ENCODE measurements at regions not wholly inside any gene's neighbourhood (a gene's known extent, or its start where the extent isn't known, plus 50 kb on each side); places are given as distances from the start of the nearest gene placed in this dataset.
"Not testable (repeated sequence)": the region's sequence is repeated elsewhere in the genome, so short reads cannot be mapped to it uniquely, and the experiment has no call there.

DNA sequence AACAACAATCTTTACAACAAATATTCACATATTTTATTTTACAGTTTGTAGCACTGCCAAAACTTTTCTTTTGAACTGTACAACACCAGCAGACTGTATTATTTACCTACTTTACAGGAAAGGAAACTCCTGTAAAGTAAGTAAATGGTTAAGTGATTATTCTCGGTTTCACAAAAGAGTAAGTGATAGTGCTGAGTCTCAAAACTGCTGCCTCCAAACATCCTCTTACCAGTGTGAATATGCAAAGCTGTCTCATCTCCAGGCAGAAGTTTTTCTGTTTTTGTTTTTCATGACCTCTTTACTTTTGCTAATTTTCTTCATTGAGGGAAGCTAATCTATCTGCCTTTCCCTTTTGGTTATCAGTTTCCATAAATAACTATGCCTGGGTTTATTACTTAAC, 286.7 kb downstream of the SRGAP2C start:
- ChIA-PET CTCF (no interaction called here), POLR2A (no interaction called here)
- Histone ChIP-seq H3K4me3 (ENCODE audit: low read depth, low read length) (no peak overlapping the region), H3K36me3 (ENCODE audit: control insufficient read depth, insufficient read depth, low read length) (no peaks in the 10 kb centered on the region), H3K27me3 (ENCODE audit: control insufficient read depth, insufficient read depth, low read length) (no peaks in the 10 kb centered on the region)
- DNase-seq (ENCODE audit: low read depth) = no peak
- TF ChIP-seq, protein P1, sequence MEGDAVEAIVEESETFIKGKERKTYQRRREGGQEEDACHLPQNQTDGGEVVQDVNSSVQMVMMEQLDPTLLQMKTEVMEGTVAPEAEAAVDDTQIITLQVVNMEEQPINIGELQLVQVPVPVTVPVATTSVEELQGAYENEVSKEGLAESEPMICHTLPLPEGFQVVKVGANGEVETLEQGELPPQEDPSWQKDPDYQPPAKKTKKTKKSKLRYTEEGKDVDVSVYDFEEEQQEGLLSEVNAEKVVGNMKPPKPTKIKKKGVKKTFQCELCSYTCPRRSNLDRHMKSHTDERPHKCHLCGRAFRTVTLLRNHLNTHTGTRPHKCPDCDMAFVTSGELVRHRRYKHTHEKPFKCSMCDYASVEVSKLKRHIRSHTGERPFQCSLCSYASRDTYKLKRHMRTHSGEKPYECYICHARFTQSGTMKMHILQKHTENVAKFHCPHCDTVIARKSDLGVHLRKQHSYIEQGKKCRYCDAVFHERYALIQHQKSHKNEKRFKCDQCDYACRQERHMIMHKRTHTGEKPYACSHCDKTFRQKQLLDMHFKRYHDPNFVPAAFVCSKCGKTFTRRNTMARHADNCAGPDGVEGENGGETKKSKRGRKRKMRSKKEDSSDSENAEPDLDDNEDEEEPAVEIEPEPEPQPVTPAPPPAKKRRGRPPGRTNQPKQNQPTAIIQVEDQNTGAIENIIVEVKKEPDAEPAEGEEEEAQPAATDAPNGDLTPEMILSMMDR (IDR thresholded peaks at IDR 0.05; ENCODE audit: insufficient read depth, low read depth, low read length) = no peak

DNA sequence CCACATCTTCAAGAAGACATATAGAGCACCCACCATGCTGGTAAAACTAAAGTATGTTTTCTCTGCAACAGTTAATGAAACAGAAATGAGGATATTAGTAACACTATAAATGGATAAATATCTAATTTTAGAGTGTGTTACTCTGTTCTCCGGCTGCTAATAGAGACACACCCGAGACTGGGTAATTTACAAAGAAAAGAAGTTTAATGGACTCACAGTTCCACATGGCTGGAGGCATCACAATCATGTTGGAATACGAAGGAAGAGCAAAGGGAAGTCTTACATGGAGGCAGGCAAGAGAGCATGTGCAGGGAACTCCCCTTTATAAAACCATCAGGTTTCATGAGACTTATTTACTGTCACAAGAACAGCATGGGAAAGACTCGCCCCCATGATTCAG, 287.2 kb downstream of the SRGAP2C start:
- H3K4me3 ChIP-seq (ENCODE audit: low read depth, low read length) = no peak overlapping the region
- POLR2A ChIA-PET = no interaction called here
- CTCF ChIA-PET = no interaction called here
- TF ChIP-seq, protein P1 (IDR thresholded peaks at IDR 0.05; ENCODE audit: insufficient read depth, low read depth, low read length) = no peak
- DNase-seq (ENCODE audit: low read depth) = no peak
- H3K27me3 ChIP-seq (ENCODE audit: control insufficient read depth, insufficient read depth, low read length) = peaks cover 1% of the 10 kb centered on the region
- H3K36me3 ChIP-seq (ENCODE audit: control insufficient read depth, insufficient read depth, low read length) = no peaks in the 10 kb centered on the region

DNA sequence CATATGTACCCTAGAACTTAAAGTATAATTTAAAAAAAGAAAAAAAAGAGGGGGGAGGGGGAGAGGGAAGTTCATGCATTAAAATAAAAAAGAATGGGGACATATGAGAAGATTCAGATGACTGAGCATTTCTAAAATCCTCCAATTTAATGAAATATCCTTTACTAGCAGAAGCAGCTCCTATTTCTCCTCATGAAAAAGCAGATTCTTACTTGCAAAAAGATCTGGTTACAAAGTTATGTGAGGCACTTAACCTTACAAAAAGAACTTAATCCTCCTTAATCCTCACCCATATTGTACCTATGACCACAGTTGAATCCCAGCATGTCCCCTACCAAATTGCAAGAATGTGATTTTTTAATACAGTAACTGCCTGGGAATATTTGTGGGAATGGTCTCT, 298.5 kb downstream of the SRGAP2C start:
- no peak overlapping the region for H3K4me3 ChIP-seq (ENCODE audit: low read depth, low read length)
- TF ChIP-seq, protein P1 (IDR thresholded peaks at IDR 0.05; ENCODE audit: insufficient read depth, low read depth, low read length) = no peak
- no peaks in the 10 kb centered on the region for H3K36me3 ChIP-seq (ENCODE audit: control insufficient read depth, insufficient read depth, low read length)
- no peaks in the 10 kb centered on the region for H3K27me3 ChIP-seq (ENCODE audit: control insufficient read depth, insufficient read depth, low read length)
- no peak for DNase-seq (ENCODE audit: low read depth)
- ChIA-PET CTCF (interaction anchor here (1.4 kb wide), 1 partner anchor 11 kb away, joined by 5 read pairs; no protein-coding TSS in a partner anchor), POLR2A (no interaction called here)

DNA sequence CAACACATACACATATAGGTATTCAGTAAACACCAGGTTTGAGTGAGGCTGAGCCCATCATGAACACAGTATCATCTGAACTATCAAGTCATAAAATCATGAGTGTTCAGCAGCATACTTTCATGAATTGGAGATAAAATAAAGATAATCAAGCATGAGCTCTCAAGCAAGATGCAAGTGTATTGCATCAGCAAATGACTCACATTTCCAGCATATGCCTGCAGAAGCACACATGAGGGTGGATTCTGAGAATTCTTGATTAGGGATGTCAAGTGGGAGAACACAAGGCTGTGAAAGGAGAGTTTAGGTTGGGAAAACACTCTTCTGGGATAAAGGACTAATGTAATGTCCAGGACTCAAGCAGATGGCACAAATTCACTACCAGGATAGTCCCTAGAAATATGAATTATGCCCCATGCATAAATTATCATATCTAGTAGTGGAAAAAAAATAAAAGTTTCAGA, 299.2 kb downstream of the SRGAP2C start:
- Histone ChIP-seq H3K27me3 (ENCODE audit: control insufficient read depth, insufficient read depth, low read length) (no peaks in the 10 kb centered on the region), H3K36me3 (ENCODE audit: control insufficient read depth, insufficient read depth, low read length) (no peaks in the 10 kb centered on the region), H3K4me3 (ENCODE audit: low read depth, low read length) (no peak overlapping the region)
- POLR2A ChIA-PET = no interaction called here
- CTCF ChIA-PET = interaction anchor here (0.8 to 1.4 kb wide), 2 partner anchors 10 to 37 kb away, joined by 3 to 5 read pairs; no protein-coding TSS in a partner anchor
- TF ChIP-seq, protein P1 (IDR thresholded peaks at IDR 0.05; ENCODE audit: insufficient read depth, low read depth, low read length) = no peak
- peak; percentile 54 for DNase-seq (ENCODE audit: low read depth)

DNA sequence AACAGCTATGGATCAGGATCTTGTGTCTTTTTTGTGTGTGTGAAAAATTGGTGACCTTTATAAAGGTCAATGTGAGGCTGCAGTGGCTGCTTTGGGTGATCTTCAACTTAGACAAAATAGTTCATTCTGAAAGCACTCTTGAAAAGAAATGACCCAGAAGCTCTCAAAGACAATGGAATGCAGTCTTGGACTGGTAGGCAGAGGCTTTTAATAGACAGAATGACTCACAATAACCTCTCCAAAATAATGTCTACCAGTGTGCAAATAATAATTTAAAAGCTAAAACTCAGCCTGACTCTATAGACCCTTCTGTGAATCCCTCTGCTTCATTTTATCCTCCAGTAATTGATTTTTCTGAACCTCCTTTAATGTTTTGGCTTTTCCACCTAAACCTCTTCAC, 310.0 kb downstream of the SRGAP2C start:
- H3K27me3 ChIP-seq (ENCODE audit: control insufficient read depth, insufficient read depth, low read length); H3K4me3 ChIP-seq (ENCODE audit: low read depth, low read length); DNase-seq (ENCODE audit: low read depth); H3K36me3 ChIP-seq (ENCODE audit: control insufficient read depth, insufficient read depth, low read length); POLR2A ChIA-PET: not testable (repeated sequence)
- CTCF ChIA-PET = interaction anchor here (2.0 kb wide), 1 partner anchor 11 kb away, joined by 5 read pairs; no protein-coding TSS in a partner anchor

DNA sequence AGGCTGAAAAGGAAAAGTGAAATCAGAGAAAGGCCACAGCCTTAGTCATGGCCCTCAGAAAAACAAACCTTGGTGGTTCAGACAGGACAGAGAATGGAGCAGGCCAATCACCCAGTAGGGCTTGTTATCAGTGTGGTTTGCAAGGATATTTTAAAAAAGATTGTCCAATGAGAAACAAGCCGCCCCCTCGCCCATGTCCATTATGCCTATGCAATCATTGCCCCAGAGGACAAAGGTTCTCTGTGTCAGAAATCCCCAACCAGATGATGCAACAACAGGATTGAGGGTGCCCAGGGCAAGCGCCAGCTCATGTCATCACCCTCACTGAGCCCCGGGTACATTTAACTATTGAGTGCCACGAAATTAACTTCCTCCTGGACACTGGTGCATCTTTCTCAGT, 326.7 kb downstream of the SRGAP2C start:
- H3K27me3 ChIP-seq (ENCODE audit: control insufficient read depth, insufficient read depth, low read length); H3K4me3 ChIP-seq (ENCODE audit: low read depth, low read length); CTCF ChIA-PET; POLR2A ChIA-PET; H3K36me3 ChIP-seq (ENCODE audit: control insufficient read depth, insufficient read depth, low read length); DNase-seq (ENCODE audit: low read depth): not testable (repeated sequence)

DNA sequence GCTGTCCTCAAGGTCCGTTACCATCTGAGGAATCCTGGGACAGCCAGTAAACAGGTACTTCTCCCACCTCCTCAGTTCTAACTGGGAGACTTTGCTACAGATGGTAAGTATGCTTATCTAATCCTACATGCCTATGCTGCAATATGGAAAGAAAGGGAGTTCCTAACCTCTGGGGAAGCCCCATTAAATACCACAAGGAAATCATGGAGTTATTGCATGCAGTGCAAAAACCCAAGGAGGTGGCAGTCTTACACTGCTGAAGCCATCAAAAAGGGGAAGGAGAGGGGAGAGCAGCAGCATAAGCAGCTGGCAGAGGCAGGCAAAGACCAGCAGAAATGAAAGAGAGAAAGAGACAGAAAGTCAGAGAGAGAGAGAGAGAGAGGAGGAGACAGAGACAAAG, 327.1 kb downstream of the SRGAP2C start:
- H3K36me3 ChIP-seq (ENCODE audit: control insufficient read depth, insufficient read depth, low read length); DNase-seq (ENCODE audit: low read depth); CTCF ChIA-PET; H3K4me3 ChIP-seq (ENCODE audit: low read depth, low read length); POLR2A ChIA-PET; H3K27me3 ChIP-seq (ENCODE audit: control insufficient read depth, insufficient read depth, low read length): not testable (repeated sequence)
